KMS-11 (cell line): ENCODE measurements at regions not wholly inside any gene's neighbourhood (a gene's known extent, or its start where the extent isn't known, plus 50 kb on each side); places are given as distances from the start of the nearest gene placed in this dataset.
"Not testable (repeated sequence)": the region's sequence is repeated elsewhere in the genome, so short reads cannot be mapped to it uniquely, and the experiment has no call there.

Experiments used
- H2AFZ ChIP-seq: fragments of 200-600 bp; sonication (generic); 2 replicates; pipeline ENCODE4 v1.6.1; 2016; ENCODE audit warnings: antibody characterized with exemption, mixed run types, low read depth
- H3K27ac ChIP-seq: fragments of 200-600 bp; sonication (generic); 2 replicates; pipeline ENCODE4 v1.6.1; 2016; ENCODE audit warnings: mild to moderate bottlenecking, mixed run types
- H3K27me3 ChIP-seq: fragments of 200-600 bp; sonication (generic); 2 replicates; pipeline ENCODE4 v1.6.1; 2017; ENCODE audit warnings: mild to moderate bottlenecking, low read depth, mixed run types, moderate library complexity; ENCODE audit not compliant: insufficient read depth
- H3K36me3 ChIP-seq: fragments of 200-600 bp; sonication (generic); 2 replicates; pipeline ENCODE4 v1.6.1; 2017; ENCODE audit warnings: mild to moderate bottlenecking, mixed run types; ENCODE audit not compliant: insufficient read depth
- H3K4me1 ChIP-seq: fragments of 200-600 bp; sonication (generic); 2 replicates; pipeline ENCODE4 v1.6.1; 2016; ENCODE audit warnings: mild to moderate bottlenecking, low read depth, mixed run types; ENCODE audit not compliant: poor library complexity, severe bottlenecking
- H3K4me2 ChIP-seq: fragments of 200-600 bp; sonication (generic); 2 replicates; pipeline ENCODE4 v1.7.0; 2016; ENCODE audit warnings: mild to moderate bottlenecking, mixed run types
- H3K4me3 ChIP-seq: fragments of 200-600 bp; sonication (generic); IDR thresholded peaks from 2 replicates; pipeline ENCODE4 v1.6.1; 2017; ENCODE audit warnings: low read depth, low read length, mixed read lengths; ENCODE audit not compliant: insufficient read depth
- H3K79me2 ChIP-seq: fragments of 200-600 bp; sonication (generic); 2 replicates; pipeline ENCODE4 v1.6.1; 2016; ENCODE audit warnings: low read depth, mixed run types; ENCODE audit not compliant: insufficient read depth
- H3K9ac ChIP-seq: fragments of 200-600 bp; sonication (generic); 2 replicates; pipeline ENCODE4 v1.6.1; 2016; ENCODE audit warnings: mild to moderate bottlenecking, mixed run types
- H4K20me1 ChIP-seq: fragments of 200-600 bp; sonication (generic); 2 replicates; pipeline ENCODE4 v1.6.1; 2016; ENCODE audit warnings: mild to moderate bottlenecking, mixed run types; ENCODE audit not compliant: insufficient read depth
- CTCF ChIP-seq: fragments of 200-600 bp; sonication (generic); conservative IDR thresholded peaks from 2 replicates; pipeline ENCODE4 v1.6.1; 2017; ENCODE audit warnings: low read depth, mild to moderate bottlenecking, antibody characterized with exemption, low read length, moderate library complexity, mixed read lengths

GRCh38 chr1:182325339-182325738 lies 66.3 kb downstream of the GLUL start:
- Histone ChIP-seq H3K36me3 (no peaks in the 10 kb centered on the region), H3K4me1 (no peaks in the 10 kb centered on the region), H4K20me1 (no peaks in the 10 kb centered on the region), H3K9ac (no peak overlapping the region), H3K27ac (no peak overlapping the region), H2AFZ (no peak overlapping the region), H3K4me3 (no peak overlapping the region), H3K4me2 (no peak overlapping the region), H3K79me2 (no peaks in the 10 kb centered on the region), H3K27me3 (no peaks in the 10 kb centered on the region)
- no peak for TF ChIP-seq CTCF

- H3K4me1 ChIP-seq, H3K9ac ChIP-seq, H3K27ac ChIP-seq, H3K4me2 ChIP-seq, H2AFZ ChIP-seq, H3K27me3 ChIP-seq, H3K79me2 ChIP-seq, H3K4me3 ChIP-seq, H3K36me3 ChIP-seq, H4K20me1 ChIP-seq: not testable (repeated sequence)
These were observed 70.1 kb downstream of the GLUL start for GRCh38 chr1:182321532-182321931.

- no peak for TF ChIP-seq CTCF
- no peak overlapping the region for H3K27ac ChIP-seq
- H3K79me2 ChIP-seq: no peaks in the 10 kb centered on the region
- no peak overlapping the region for H3K9ac ChIP-seq
- H3K4me2 ChIP-seq: no peak overlapping the region
- no peak overlapping the region for H2AFZ ChIP-seq
- no peaks in the 10 kb centered on the region for H3K27me3 ChIP-seq
- no peak overlapping the region for H3K4me3 ChIP-seq
- no peaks in the 10 kb centered on the region for H3K36me3 ChIP-seq
- H3K4me1 ChIP-seq: no peaks in the 10 kb centered on the region
- H4K20me1 ChIP-seq: no peaks in the 10 kb centered on the region
These were observed 73.9 kb downstream of the GLUL start for GRCh38 chr1:182317611-182318161.

- not testable (repeated sequence) for H4K20me1 ChIP-seq, H2AFZ ChIP-seq, H3K4me1 ChIP-seq, H3K79me2 ChIP-seq, H3K4me3 ChIP-seq, H3K27ac ChIP-seq, H3K36me3 ChIP-seq, H3K4me2 ChIP-seq, H3K27me3 ChIP-seq, H3K9ac ChIP-seq
These were observed 75.1 kb downstream of the GLUL start for GRCh38 chr1:182316454-182316853.

- no peaks in the 10 kb centered on the region for H3K27me3 ChIP-seq
- no peak overlapping the region for H2AFZ ChIP-seq
- H3K36me3 ChIP-seq: no peaks in the 10 kb centered on the region
- H3K27ac ChIP-seq: no peak overlapping the region
- no peak overlapping the region for H3K4me3 ChIP-seq
- no peaks in the 10 kb centered on the region for H3K79me2 ChIP-seq
- no peak overlapping the region for H3K4me2 ChIP-seq
- H4K20me1 ChIP-seq: no peaks in the 10 kb centered on the region
- H3K9ac ChIP-seq: no peak overlapping the region
- TF ChIP-seq CTCF: no peak
- H3K4me1 ChIP-seq: no peaks in the 10 kb centered on the region
These were observed 76.4 kb downstream of the GLUL start for GRCh38 chr1:182315167-182315556.
